ENCODE measurements at regions not wholly inside any gene's neighbourhood (a gene's known extent, or its start where the extent isn't known, plus 50 kb on each side); places are given as distances from the start of the nearest gene placed in this dataset.
"Not testable (repeated sequence)": the region's sequence is repeated elsewhere in the genome, so short reads cannot be mapped to it uniquely, and the experiment has no call there.

DNA sequence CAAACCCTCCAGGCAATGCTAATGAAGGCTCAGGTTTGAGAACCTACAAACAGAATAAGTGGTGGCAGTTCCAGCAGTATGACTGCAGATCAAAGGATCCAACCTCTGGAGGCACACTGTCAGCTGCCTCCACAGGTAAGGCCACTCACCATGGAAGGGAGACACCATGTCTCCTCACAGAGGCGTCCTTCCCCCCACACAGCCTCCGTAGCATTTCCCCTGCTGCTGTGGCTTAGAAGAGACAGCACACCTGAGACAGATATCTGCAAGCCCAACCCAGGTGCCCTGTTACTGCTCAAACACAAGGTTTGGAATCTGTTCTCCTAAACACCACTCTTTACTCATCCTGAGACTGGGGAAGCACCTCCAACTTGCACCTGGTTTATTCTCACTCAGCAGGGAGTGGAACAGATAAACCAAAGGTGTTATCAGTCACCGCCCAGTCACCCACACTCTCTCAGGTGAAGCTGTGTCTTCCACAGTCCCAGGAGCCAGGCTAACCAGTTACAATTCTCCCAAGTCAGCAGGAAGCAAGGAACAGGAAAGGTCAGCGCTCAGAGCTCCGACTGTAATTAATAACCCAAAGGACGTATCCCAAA lies 311.2 kb downstream of the FOXO1 start (continued):
- TF ChIP-seq, protein P1, sequence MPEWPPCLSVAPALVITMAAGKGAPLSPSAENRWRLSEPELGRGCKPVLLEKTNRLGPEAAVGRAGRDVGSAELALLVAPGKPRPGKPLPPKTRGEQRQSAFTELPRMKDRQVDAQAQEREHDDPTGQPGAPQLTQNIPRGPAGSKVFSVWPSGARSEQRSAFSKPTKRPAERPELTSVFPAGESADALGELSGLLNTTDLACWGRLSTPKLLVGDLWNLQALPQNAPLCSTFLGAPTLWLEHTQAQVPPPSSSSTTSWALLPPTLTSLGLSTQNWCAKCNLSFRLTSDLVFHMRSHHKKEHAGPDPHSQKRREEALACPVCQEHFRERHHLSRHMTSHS (tag by site-specific recombination; IDR thresholded peaks at IDR 0.05), result no peak
- TF ChIP-seq, protein P2, sequence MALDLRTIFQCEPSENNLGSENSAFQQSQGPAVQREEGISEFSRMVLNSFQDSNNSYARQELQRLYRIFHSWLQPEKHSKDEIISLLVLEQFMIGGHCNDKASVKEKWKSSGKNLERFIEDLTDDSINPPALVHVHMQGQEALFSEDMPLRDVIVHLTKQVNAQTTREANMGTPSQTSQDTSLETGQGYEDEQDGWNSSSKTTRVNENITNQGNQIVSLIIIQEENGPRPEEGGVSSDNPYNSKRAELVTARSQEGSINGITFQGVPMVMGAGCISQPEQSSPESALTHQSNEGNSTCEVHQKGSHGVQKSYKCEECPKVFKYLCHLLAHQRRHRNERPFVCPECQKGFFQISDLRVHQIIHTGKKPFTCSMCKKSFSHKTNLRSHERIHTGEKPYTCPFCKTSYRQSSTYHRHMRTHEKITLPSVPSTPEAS (tag by site-specific recombination; IDR thresholded peaks at IDR 0.05), result no peak
- TF ChIP-seq ZNF366 (tag by site-specific recombination; conservative IDR thresholded peaks at IDR 0.05) (no peak), ZNF548 (tag by site-specific recombination; IDR thresholded peaks at IDR 0.05) (no peak)

DNA sequence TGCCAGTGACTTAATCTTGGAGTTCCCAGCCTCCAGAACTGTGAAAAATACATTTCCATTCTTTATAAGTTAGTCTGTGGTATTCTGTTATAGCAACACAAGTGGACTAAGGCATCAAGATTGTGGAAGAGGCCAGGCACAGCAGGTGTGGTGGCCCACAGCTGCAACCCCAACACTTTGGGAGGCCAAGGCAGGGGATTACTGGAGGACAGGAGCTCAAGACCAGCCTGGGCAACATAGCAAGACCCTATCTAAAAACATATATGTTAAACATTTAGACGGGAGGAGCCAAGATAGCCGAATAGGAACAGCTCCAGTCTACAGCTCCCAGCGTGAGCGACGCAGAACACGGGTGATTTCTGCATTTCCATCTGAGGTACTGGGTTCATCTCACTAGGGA lies 310.4 kb downstream of the FOXO1 start:
- Histone ChIP-seq H3K27ac (ENCODE audit: extremely low read depth, low read depth, low read length) (no peak overlapping the region), H3K4me3 (ENCODE audit: low read depth, low read length) (no peak overlapping the region), H3K9me3 (ENCODE audit: control insufficient read depth, insufficient read depth, low read depth, low read length) (no peaks in the 10 kb centered on the region), H3K4me1 (ENCODE audit: control insufficient read depth, insufficient read depth, low read length) (no peaks in the 10 kb centered on the region), H3K36me3 (ENCODE audit: control insufficient read depth in 2 of 2, insufficient read depth in 1 of 2, low read length in 2 of 2) (no peaks in the 10 kb centered on the region)
- ChIA-PET CTCF (no interaction called here), POLR2A (no interaction called here)
- TF ChIP-seq YY2 (tag by site-specific recombination; IDR thresholded peaks at IDR 0.05) (no peak), ZNF473 (tag by site-specific recombination; IDR thresholded peaks at IDR 0.05) (no peak), ZNF660 (tag by site-specific recombination; IDR thresholded peaks at IDR 0.05) (no peak), ZFHX2 (tag by site-specific recombination; conservative IDR thresholded peaks at IDR 0.05) (no peak)
- TF ChIP-seq, protein P3, sequence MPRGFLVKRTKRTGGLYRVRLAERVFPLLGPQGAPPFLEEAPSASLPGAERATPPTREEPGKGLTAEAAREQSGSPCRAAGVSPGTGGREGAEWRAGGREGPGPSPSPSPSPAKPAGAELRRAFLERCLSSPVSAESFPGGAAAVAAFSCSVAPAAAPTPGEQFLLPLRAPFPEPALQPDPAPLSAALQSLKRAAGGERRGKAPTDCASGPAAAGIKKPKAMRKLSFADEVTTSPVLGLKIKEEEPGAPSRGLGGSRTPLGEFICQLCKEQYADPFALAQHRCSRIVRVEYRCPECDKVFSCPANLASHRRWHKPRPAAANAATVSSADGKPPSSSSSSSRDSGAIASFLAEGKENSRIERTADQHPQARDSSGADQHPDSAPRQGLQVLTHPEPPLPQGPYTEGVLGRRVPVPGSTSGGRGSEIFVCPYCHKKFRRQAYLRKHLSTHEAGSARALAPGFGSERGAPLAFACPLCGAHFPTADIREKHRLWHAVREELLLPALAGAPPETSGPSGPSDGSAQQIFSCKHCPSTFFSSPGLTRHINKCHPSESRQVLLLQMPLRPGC (tag by site-specific recombination; IDR thresholded peaks at IDR 0.05), result no peak

DNA sequence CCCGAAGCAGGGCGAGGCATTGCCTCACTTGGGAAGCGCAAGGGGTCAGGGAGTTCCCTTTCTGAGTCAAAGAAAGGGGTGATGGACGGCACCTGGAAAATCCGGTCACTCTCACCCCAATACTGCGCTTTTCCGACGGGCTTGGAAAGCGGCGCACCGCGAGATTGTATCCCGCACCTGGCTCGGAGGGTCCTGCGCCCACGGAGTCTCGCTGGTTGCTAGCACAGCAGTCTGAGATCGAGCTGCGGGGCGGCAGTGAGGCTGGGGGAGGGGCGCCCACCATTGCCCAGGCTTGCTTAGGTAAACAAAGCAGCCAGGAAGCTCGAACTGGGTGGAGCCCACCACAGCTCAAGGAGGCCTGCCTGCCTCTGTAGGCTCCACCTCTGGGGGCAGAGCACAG lies 310.0 kb downstream of the FOXO1 start:
- H3K4me3 ChIP-seq (ENCODE audit: low read depth, low read length); H3K9me3 ChIP-seq (ENCODE audit: control insufficient read depth, insufficient read depth, low read depth, low read length); POLR2A ChIA-PET; CTCF ChIA-PET; H3K27ac ChIP-seq (ENCODE audit: extremely low read depth, low read depth, low read length); H3K36me3 ChIP-seq (ENCODE audit: control insufficient read depth in 2 of 2, insufficient read depth in 1 of 2, low read length in 2 of 2); H3K4me1 ChIP-seq (ENCODE audit: control insufficient read depth, insufficient read depth, low read length): not testable (repeated sequence)

DNA sequence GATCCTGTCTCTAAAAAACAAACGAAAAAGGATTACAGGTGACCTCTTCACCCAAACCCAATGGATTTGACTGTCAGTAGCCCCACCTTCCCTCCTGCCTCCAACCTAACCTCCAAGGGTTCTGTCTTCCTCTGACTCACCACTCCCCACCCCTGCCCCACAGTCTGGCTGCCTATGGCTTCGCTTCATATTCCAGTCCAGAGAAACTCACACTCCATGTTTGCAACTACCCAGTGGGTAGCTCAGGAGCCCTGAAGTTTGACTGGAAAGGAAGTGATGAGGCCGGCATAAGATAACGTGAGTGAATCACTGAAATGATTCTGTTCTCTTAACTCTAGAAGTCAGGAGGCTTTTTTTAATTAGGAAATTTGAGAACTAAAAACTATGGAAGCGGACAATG lies 303.9 kb downstream of the FOXO1 start:
- H3K27ac ChIP-seq (ENCODE audit: extremely low read depth, low read depth, low read length), result no peak overlapping the region
- no peaks in the 10 kb centered on the region for H3K36me3 ChIP-seq (ENCODE audit: control insufficient read depth in 2 of 2, insufficient read depth in 1 of 2, low read length in 2 of 2)
- POLR2A ChIA-PET, result no interaction called here
- no peaks in the 10 kb centered on the region for H3K4me1 ChIP-seq (ENCODE audit: control insufficient read depth, insufficient read depth, low read length)
- no peak overlapping the region for H3K4me3 ChIP-seq (ENCODE audit: low read depth, low read length)
- CTCF ChIA-PET, result interaction anchor here (0.7 kb wide), 1 partner anchor 129 kb away, joined by 3 read pairs; no protein-coding TSS in a partner anchor
- no peaks in the 10 kb centered on the region for H3K9me3 ChIP-seq (ENCODE audit: control insufficient read depth, insufficient read depth, low read depth, low read length)
- TF ChIP-seq ZNF529 (tag by site-specific recombination; IDR thresholded peaks at IDR 0.05; ENCODE audit: insufficient replicate concordance), result no peak
- no peak for TF ChIP-seq ZNF2 (tag by site-specific recombination; IDR thresholded peaks at IDR 0.05)
- TF ChIP-seq ZNF768 (tag by site-specific recombination; IDR thresholded peaks at IDR 0.05), result no peak
- TF ChIP-seq, protein P2 (tag by site-specific recombination; IDR thresholded peaks at IDR 0.05), result no peak
- TF ChIP-seq ZNF202 (tag by site-specific recombination; IDR thresholded peaks at IDR 0.05; ENCODE audit: borderline replicate concordance), result no peak
- TF ChIP-seq, protein P4, sequence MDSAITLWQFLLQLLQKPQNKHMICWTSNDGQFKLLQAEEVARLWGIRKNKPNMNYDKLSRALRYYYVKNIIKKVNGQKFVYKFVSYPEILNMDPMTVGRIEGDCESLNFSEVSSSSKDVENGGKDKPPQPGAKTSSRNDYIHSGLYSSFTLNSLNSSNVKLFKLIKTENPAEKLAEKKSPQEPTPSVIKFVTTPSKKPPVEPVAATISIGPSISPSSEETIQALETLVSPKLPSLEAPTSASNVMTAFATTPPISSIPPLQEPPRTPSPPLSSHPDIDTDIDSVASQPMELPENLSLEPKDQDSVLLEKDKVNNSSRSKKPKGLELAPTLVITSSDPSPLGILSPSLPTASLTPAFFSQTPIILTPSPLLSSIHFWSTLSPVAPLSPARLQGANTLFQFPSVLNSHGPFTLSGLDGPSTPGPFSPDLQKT (IDR thresholded peaks at IDR 0.05; ENCODE audit: borderline replicate concordance, low read depth, low read length), result no peak
- no peak for TF ChIP-seq FEZF1 (tag by site-specific recombination; IDR thresholded peaks at IDR 0.05)
- TF ChIP-seq ZNF394 (tag by site-specific recombination; IDR thresholded peaks at IDR 0.05; ENCODE audit: borderline replicate concordance), result no peak
- TF ChIP-seq KLF8 (tag by site-specific recombination; IDR thresholded peaks at IDR 0.05), result no peak
